CD4-positive, alpha-beta T cell (primary cell): ENCODE measurements at regions not wholly inside any gene's neighbourhood (a gene's known extent, or its start where the extent isn't known, plus 50 kb on each side); places are given as distances from the start of the nearest gene placed in this dataset.

Experiments
- ATAC-seq: fragments of 200-7000 bp; cut with Tn5 transposase; one replicate; pipeline ENCODE4 v1.10.0; 2022; ENCODE audit warnings: mild to moderate bottlenecking; ENCODE audit not compliant: poor library complexity
- CTCF ChIA-PET: fragments of 350-600 bp; sonication (Branson Sonifier 250); formaldehyde crosslinking; loops from one replicate; lab custom pipeline; 2021; ENCODE audit warnings: antibody characterized with exemption, inconsistent platforms; lab: Charles Lee
- POLR2A ChIA-PET: fragments of 350-600 bp; sonication (Branson Sonifier 250); formaldehyde crosslinking; loops from one replicate; lab custom pipeline; 2021; ENCODE audit warnings: antibody characterized with exemption, inconsistent platforms; lab: Charles Lee
- DNase-seq, 14 experiments: peaks; one replicate each; pipeline ENCODE4 v3.0.0-alpha.2; 2013 to 2020; ENCODE audit warnings: mixed read lengths in 2 of 14
- H3K27ac ChIP-seq, 2 donors: one replicate each; pipeline versions ENCODE4 v1.5.1 to v1.7.0; 2013; ENCODE audit warnings: low read length in 2 of 2, low read depth in 1 of 2, mild to moderate bottlenecking in 1 of 2
- H3K27me3 ChIP-seq, 2 experiments: 1 replicate in 1 of 2; 2 replicates in 1 of 2; pipeline versions ENCODE4 v1.6.1 to v1.7.0; 2013; ENCODE audit warnings: low read length in 2 of 2, control low read depth in 1 of 2, mild to moderate bottlenecking in 1 of 2, moderate library complexity in 1 of 2; ENCODE audit not compliant: insufficient read depth in 2 of 2, control insufficient read depth in 1 of 2
- H3K36me3 ChIP-seq: one replicate; pipeline ENCODE4 v1.6.1; 2013; ENCODE audit warnings: low read length, control low read depth; ENCODE audit not compliant: insufficient read depth
- H3K4me1 ChIP-seq: one replicate; pipeline ENCODE4 v1.6.1; 2013; ENCODE audit warnings: low read length, control low read depth; ENCODE audit not compliant: insufficient read depth
- H3K4me3 ChIP-seq: one replicate; pipeline ENCODE4 v1.5.1; 2013; ENCODE audit warnings: mild to moderate bottlenecking, low read length, moderate library complexity
- H3K9me3 ChIP-seq, 2 experiments: 1 replicate in 1 of 2; 2 replicates in 1 of 2; pipeline versions ENCODE4 v1.6.1 to v1.7.0; 2013; ENCODE audit warnings: low read length in 2 of 2, mild to moderate bottlenecking in 2 of 2, control low read depth in 1 of 2, moderate library complexity in 1 of 2; ENCODE audit not compliant: control insufficient read depth in 1 of 2, insufficient read depth in 1 of 2
- H3K27ac Mint-ChIP-seq: one replicate; pipeline ENCODE4 v1.8.0; 2020; ENCODE audit warnings: mixed read lengths
- H3K27me3 Mint-ChIP-seq: one replicate; pipeline ENCODE4 v1.8.0; 2021; ENCODE audit warnings: mixed read lengths
- H3K36me3 Mint-ChIP-seq: one replicate; pipeline ENCODE4 v1.8.0; 2021; ENCODE audit warnings: low read depth, mixed read lengths
- H3K4me1 Mint-ChIP-seq: one replicate; pipeline ENCODE4 v1.8.0; 2021; ENCODE audit warnings: low read depth, mixed read lengths
- H3K4me3 Mint-ChIP-seq: one replicate; pipeline ENCODE4 v1.8.0; 2020; ENCODE audit warnings: mild to moderate bottlenecking, mixed read lengths
- H3K9me3 Mint-ChIP-seq: one replicate; pipeline ENCODE4 v1.8.0; 2020; ENCODE audit warnings: mixed read lengths
- intact Hi-C, 2 experiments: fragments of 100-400 bp; cut with DNase I in 1 of 2; cut with micrococcal nuclease in 1 of 2; formaldehyde crosslinking; loops; one replicate each; pipeline versions ENCODE4 v1.15.1 to v1.9.0; 2023 to 2025; cut with DNase I, micrococcal nuclease
- TF ChIP-seq, protein P1 (sequence below): fragments of 200-600 bp; IDR thresholded peaks from one replicate; pipeline ENCODE4 v1.8.0; 2022; ENCODE audit warnings: antibody characterized with exemption, mild to moderate bottlenecking

- H3K36me3 Mint-ChIP-seq, result no peaks in the 10 kb centered on the region
- peaks cover 5 to 15% of the 10 kb centered on the region in 2 experiments for H3K27me3 ChIP-seq
- no peaks in the 10 kb centered on the region for H3K36me3 ChIP-seq
- POLR2A ChIA-PET, result no interaction called here
- H3K4me1 ChIP-seq, result no peaks in the 10 kb centered on the region
- H3K27ac Mint-ChIP-seq, result no peak overlapping the region
- no peak overlapping the region for H3K4me3 Mint-ChIP-seq
- intact Hi-C loops, result loop anchor here (2.0 to 5.0 kb wide), 2 partner anchors 569 to 572 kb away; no protein-coding TSS in a partner anchor
- DNase-seq (peak in 13 of 14 experiments; percentile 4 to 48 (median 25)), ATAC-seq (no peak)
- H3K9me3 ChIP-seq, result no peaks in the 10 kb centered on the region
- no peak overlapping the region for H3K4me3 ChIP-seq
- peaks cover 44% of the 10 kb centered on the region for H3K27me3 Mint-ChIP-seq
- TF ChIP-seq, protein P1, sequence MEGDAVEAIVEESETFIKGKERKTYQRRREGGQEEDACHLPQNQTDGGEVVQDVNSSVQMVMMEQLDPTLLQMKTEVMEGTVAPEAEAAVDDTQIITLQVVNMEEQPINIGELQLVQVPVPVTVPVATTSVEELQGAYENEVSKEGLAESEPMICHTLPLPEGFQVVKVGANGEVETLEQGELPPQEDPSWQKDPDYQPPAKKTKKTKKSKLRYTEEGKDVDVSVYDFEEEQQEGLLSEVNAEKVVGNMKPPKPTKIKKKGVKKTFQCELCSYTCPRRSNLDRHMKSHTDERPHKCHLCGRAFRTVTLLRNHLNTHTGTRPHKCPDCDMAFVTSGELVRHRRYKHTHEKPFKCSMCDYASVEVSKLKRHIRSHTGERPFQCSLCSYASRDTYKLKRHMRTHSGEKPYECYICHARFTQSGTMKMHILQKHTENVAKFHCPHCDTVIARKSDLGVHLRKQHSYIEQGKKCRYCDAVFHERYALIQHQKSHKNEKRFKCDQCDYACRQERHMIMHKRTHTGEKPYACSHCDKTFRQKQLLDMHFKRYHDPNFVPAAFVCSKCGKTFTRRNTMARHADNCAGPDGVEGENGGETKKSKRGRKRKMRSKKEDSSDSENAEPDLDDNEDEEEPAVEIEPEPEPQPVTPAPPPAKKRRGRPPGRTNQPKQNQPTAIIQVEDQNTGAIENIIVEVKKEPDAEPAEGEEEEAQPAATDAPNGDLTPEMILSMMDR, result peak; percentile 21
- H3K27ac ChIP-seq, result no peak overlapping the region
- CTCF ChIA-PET, result no interaction called here
- no peaks in the 10 kb centered on the region for H3K9me3 Mint-ChIP-seq
- H3K4me1 Mint-ChIP-seq, result no peaks in the 10 kb centered on the region
Measured at GRCh38 chr3:44114142-44114541, 127.5 kb upstream of the TOPAZ1 start.

GRCh38 chr3:44117239-44117638 is 124.4 kb upstream of the TOPAZ1 start:
- DNase-seq, result no peak
- ChIA-PET POLR2A (no interaction called here), CTCF (no interaction called here)
- Histone ChIP-seq H3K4me1 (no peaks in the 10 kb centered on the region), H3K9me3 (no peaks in the 10 kb centered on the region), H3K27me3 (peaks cover 5 to 15% of the 10 kb centered on the region in 2 experiments), H3K4me3 (no peak overlapping the region), H3K27ac (no peak overlapping the region), H3K36me3 (no peaks in the 10 kb centered on the region)
- no peak for ATAC-seq
- TF ChIP-seq, protein P1, result no peak
- H3K4me3 Mint-ChIP-seq, result no peak overlapping the region
- intact Hi-C loops, result no loop called here
- no peaks in the 10 kb centered on the region for H3K36me3 Mint-ChIP-seq
- H3K4me1 Mint-ChIP-seq, result no peaks in the 10 kb centered on the region
- H3K27me3 Mint-ChIP-seq, result peaks cover 34% of the 10 kb centered on the region
- no peak overlapping the region for H3K27ac Mint-ChIP-seq
- H3K9me3 Mint-ChIP-seq, result no peaks in the 10 kb centered on the region

DNA sequence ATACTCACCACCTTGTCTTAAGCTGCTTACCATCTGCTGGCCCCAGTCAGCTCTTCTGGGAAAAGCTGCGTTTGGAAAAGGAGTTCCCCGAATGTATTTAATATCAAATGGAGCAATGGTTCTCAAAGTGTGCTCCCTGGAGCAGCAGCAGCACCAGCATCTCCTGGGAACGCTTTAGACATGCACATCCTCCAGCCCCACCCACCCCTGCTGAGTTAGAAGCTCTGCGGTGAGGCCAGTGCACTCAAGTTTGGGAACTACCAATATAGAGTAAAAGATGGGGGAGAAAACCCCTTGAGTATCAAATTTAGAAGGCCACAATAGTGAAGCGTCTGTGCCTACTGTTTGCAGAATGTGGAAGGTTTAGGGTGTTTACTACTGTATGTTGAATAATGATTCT is 124.0 kb upstream of the TOPAZ1 start:
- no peak for DNase-seq
- Histone ChIP-seq H3K9me3 (no peaks in the 10 kb centered on the region), H3K27me3 (peaks cover 5 to 15% of the 10 kb centered on the region in 2 experiments), H3K27ac (no peak overlapping the region), H3K36me3 (no peaks in the 10 kb centered on the region), H3K4me3 (no peak overlapping the region), H3K4me1 (no peaks in the 10 kb centered on the region)
- ATAC-seq, result no peak
- intact Hi-C loops, result no loop called here
- Mint-ChIP-seq H3K27me3 (peaks cover 34% of the 10 kb centered on the region), H3K27ac (no peak overlapping the region), H3K4me3 (no peak overlapping the region), H3K36me3 (no peaks in the 10 kb centered on the region), H3K9me3 (no peaks in the 10 kb centered on the region), H3K4me1 (no peaks in the 10 kb centered on the region)
- TF ChIP-seq, protein P1, result no peak
- ChIA-PET POLR2A (no interaction called here), CTCF (no interaction called here)
